ENCODE measurements at regions not wholly inside any gene's neighbourhood (a gene's known extent, or its start where the extent isn't known, plus 50 kb on each side); places are given as distances from the start of the nearest gene placed in this dataset.

DNA sequence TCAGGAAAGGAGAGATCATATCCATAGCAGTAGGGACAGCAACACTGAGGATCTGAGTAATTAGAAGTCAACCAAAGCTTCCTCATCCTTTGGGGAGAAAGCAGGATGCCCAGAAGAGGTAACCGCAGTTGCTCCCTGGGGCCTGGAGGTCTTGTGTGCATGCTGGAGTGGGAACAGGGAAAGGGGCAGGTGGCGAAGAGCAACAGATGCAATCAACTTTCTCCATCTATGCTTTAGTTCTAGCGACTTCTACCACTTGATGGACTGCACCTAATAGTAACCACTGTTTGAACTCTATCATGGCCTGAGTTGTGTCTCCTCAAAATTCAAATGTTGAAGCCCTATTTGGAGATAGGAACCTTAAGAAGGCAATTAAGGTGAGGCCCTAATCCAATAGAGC lies 503.8 kb downstream of the NPIPA7 start:
- 25% methylated on average over 3 of the region's 3 CpGs for WGBS, 2 experiments (ENCODE audit: low coverage in 1 of 2, low lambda C conversion rate in 2 of 2, missing lambda C conversion rate in 2 of 2)
- no peaks in the 10 kb centered on the region for H3K4me1 ChIP-seq (ENCODE audit: insufficient read depth)

DNA sequence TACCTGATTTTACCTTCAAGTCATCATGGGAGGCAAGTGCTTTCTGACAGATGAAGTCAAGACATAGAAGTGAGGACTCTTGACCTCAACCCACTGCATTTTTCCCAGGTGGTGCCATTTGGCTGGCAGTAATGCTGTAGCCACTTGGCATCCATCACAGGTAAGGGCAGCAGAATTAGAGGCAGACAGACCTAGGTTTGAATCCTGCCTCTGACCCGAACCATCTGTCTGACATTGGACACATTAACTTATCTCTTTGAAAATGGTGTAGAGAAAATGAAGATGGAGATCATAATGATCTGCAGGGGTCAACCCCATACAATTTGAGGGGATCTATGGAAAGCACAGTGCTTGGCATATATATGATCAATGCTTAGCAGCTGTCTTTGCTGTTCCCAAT lies 505.5 kb downstream of the NPIPA7 start:
- Histone ChIP-seq H4K20me1 (ENCODE audit: insufficient read depth) (no peaks in the 10 kb centered on the region), H2AFZ (no peak overlapping the region), H3K79me2 (ENCODE audit: insufficient read depth) (no peaks in the 10 kb centered on the region), H3K27ac (no peak overlapping the region), H3K9me2 (ENCODE audit: insufficient read depth) (no peaks in the 10 kb centered on the region), H3K9ac (no peak overlapping the region), H3K36me3 (ENCODE audit: low read depth) (no peaks in the 10 kb centered on the region), H3K4me2 (ENCODE audit: unreplicated experiment) (no peak overlapping the region), H3K4me1 (ENCODE audit: insufficient read depth) (no peaks in the 10 kb centered on the region), H3F3A (ENCODE audit: insufficient read depth) (no peaks in the 10 kb centered on the region), H3K27me3 (replicated peaks; ENCODE audit: insufficient read depth) (no peaks in the 10 kb centered on the region), H3K4me3 (no peak overlapping the region), H3K9me3 (ENCODE audit: low read depth) (no peaks in the 10 kb centered on the region)
- 13% methylated on average over 1 of the region's 1 CpG for WGBS, 2 experiments (ENCODE audit: low coverage in 1 of 2, low lambda C conversion rate in 2 of 2, missing lambda C conversion rate in 2 of 2)
- in situ Hi-C loops (cut with MboI): no loop called here
- TF ChIP-seq EZH2 (IDR thresholded peaks at IDR 0.05; ENCODE audit: insufficient read depth, poor library complexity, severe bottlenecking): no peak
- TF ChIP-seq EZH2phosphoT487 (IDR thresholded peaks at IDR 0.05; ENCODE audit: insufficient read depth, low read depth): no peak
- no peak for DNase-seq

More for the DNA sequence above, 503.8 kb downstream of the NPIPA7 start:
- H3K4me2 ChIP-seq (ENCODE audit: unreplicated experiment): no peak overlapping the region
- H2AFZ ChIP-seq: no peak overlapping the region
- H3K27me3 ChIP-seq (replicated peaks; ENCODE audit: insufficient read depth): no peaks in the 10 kb centered on the region
- H3K9me2 ChIP-seq (ENCODE audit: insufficient read depth): no peaks in the 10 kb centered on the region
- no peaks in the 10 kb centered on the region for H3F3A ChIP-seq (ENCODE audit: insufficient read depth)
- no peaks in the 10 kb centered on the region for H3K79me2 ChIP-seq (ENCODE audit: insufficient read depth)
- no peak for DNase-seq
- TF ChIP-seq EZH2phosphoT487 (IDR thresholded peaks at IDR 0.05; ENCODE audit: insufficient read depth, low read depth) (no peak), EZH2 (IDR thresholded peaks at IDR 0.05; ENCODE audit: insufficient read depth, poor library complexity, severe bottlenecking) (no peak)
- H3K9ac ChIP-seq: no peak overlapping the region
- in situ Hi-C loops (cut with MboI): no loop called here
- no peaks in the 10 kb centered on the region for H3K9me3 ChIP-seq (ENCODE audit: low read depth)
- no peaks in the 10 kb centered on the region for H3K36me3 ChIP-seq (ENCODE audit: low read depth)
- no peak overlapping the region for H3K27ac ChIP-seq
- H3K4me3 ChIP-seq: no peak overlapping the region
- H4K20me1 ChIP-seq (ENCODE audit: insufficient read depth): no peaks in the 10 kb centered on the region

DNA sequence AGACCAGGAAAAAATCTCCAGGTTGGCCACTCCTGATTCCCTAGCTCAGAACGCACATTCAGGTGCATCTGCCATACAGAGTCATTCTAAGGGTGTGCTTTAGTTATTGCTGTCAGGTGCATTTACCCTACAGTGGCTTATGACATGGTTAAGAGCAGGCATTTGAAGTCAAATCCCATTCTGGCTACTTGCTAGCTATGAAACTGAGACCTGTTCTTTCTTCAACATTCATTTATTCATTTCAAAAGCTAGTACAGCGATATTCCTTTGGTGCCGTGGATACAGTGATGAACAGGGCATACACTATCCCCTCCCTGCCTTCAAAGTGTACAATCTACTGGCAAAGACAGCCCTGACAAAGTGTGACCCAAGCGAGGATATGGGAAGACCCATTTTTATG lies 508.3 kb downstream of the NPIPA7 start:
- in situ Hi-C loops (cut with MboI): no loop called here
- H3K79me2 ChIP-seq (ENCODE audit: insufficient read depth): no peaks in the 10 kb centered on the region
- H3F3A ChIP-seq (ENCODE audit: insufficient read depth): no peaks in the 10 kb centered on the region
- H3K4me1 ChIP-seq (ENCODE audit: insufficient read depth): no peaks in the 10 kb centered on the region
- no peak overlapping the region for H3K9ac ChIP-seq
- H3K9me2 ChIP-seq (ENCODE audit: insufficient read depth): no peaks in the 10 kb centered on the region
- WGBS, 2 experiments (ENCODE audit: low coverage in 1 of 2, low lambda C conversion rate in 2 of 2, missing lambda C conversion rate in 2 of 2): 25 to 27% methylated on average over 4 of the region's 4 CpGs
- H2AFZ ChIP-seq: no peak overlapping the region
- no peaks in the 10 kb centered on the region for H3K27me3 ChIP-seq (replicated peaks; ENCODE audit: insufficient read depth)
- no peak overlapping the region for H3K4me2 ChIP-seq (ENCODE audit: unreplicated experiment)
- no peak for DNase-seq
- no peaks in the 10 kb centered on the region for H4K20me1 ChIP-seq (ENCODE audit: insufficient read depth)
- H3K27ac ChIP-seq: no peak overlapping the region
- no peaks in the 10 kb centered on the region for H3K9me3 ChIP-seq (ENCODE audit: low read depth)
- H3K36me3 ChIP-seq (ENCODE audit: low read depth): no peaks in the 10 kb centered on the region
- H3K4me3 ChIP-seq: no peak overlapping the region
- TF ChIP-seq EZH2phosphoT487 (IDR thresholded peaks at IDR 0.05; ENCODE audit: insufficient read depth, low read depth): no peak
- no peak for TF ChIP-seq EZH2 (IDR thresholded peaks at IDR 0.05; ENCODE audit: insufficient read depth, poor library complexity, severe bottlenecking)

DNA sequence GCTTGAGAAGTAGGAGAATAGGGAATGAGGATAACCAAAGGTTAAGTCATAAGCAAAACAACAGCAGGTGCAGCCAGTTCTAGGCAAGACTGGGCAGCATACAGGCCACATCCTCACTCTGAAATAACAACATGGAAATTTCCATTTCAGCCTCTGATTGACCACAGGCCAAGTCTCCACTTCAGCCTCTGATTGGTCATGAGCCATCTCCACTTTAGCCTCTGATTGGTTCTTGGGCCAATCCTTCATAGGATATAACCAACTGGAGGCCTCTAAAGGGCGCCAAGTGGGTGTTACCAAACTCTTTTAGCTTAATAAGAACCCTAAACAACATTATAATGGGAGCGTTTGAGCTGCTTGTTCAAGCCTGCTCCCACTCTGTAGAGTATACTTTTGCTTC lies 512.0 kb downstream of the NPIPA7 start:
- Histone ChIP-seq H4K20me1 (ENCODE audit: insufficient read depth) (no peaks in the 10 kb centered on the region), H3K79me2 (ENCODE audit: insufficient read depth) (no peaks in the 10 kb centered on the region), H2AFZ (no peak overlapping the region), H3F3A (ENCODE audit: insufficient read depth) (no peaks in the 10 kb centered on the region), H3K27me3 (replicated peaks; ENCODE audit: insufficient read depth) (no peaks in the 10 kb centered on the region), H3K9ac (no peak overlapping the region), H3K4me3 (no peak overlapping the region), H3K27ac (no peak overlapping the region), H3K4me1 (ENCODE audit: insufficient read depth) (no peaks in the 10 kb centered on the region), H3K4me2 (ENCODE audit: unreplicated experiment) (no peak overlapping the region), H3K9me3 (ENCODE audit: low read depth) (no peaks in the 10 kb centered on the region), H3K9me2 (ENCODE audit: insufficient read depth) (no peaks in the 10 kb centered on the region), H3K36me3 (ENCODE audit: low read depth) (no peaks in the 10 kb centered on the region)
- TF ChIP-seq EZH2phosphoT487 (IDR thresholded peaks at IDR 0.05; ENCODE audit: insufficient read depth, low read depth) (no peak), EZH2 (IDR thresholded peaks at IDR 0.05; ENCODE audit: insufficient read depth, poor library complexity, severe bottlenecking) (no peak)
- in situ Hi-C loops (cut with MboI): no loop called here
- 20 to 29% methylated on average over 2 of the region's 2 CpGs for WGBS, 2 experiments (ENCODE audit: low coverage in 1 of 2, low lambda C conversion rate in 2 of 2, missing lambda C conversion rate in 2 of 2)
- DNase-seq: no peak

DNA sequence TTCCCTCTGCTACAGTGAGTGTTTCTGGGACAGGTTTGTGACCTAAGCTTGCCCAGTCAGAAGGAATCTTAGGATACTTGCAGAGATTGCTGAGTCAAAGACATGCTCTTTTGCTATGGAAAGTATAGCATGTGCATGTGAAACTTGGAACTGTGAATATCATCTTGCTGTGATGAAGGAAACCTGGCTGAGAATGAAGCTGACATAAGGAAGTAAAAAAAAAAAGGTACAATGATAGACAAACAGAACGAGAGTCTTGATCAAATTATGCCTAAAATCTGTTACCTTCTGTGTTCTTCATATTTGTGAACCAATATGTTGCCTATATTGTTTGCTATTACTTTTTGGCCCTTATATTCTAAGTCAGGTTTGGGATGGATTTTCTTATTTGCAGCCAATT lies 525.7 kb downstream of the NPIPA7 start:
- H2AFZ ChIP-seq: no peak overlapping the region
- no peaks in the 10 kb centered on the region for H3K9me3 ChIP-seq (ENCODE audit: low read depth)
- H4K20me1 ChIP-seq (ENCODE audit: insufficient read depth): no peaks in the 10 kb centered on the region
- H3K36me3 ChIP-seq (ENCODE audit: low read depth): no peaks in the 10 kb centered on the region
- H3K79me2 ChIP-seq (ENCODE audit: insufficient read depth): no peaks in the 10 kb centered on the region
- 4 to 6% methylated on average over 1 of the region's 1 CpG for WGBS, 2 experiments (ENCODE audit: low coverage in 1 of 2, low lambda C conversion rate in 2 of 2, missing lambda C conversion rate in 2 of 2)
- no peak for DNase-seq
- in situ Hi-C loops (cut with MboI): no loop called here
- no peak overlapping the region for H3K4me2 ChIP-seq (ENCODE audit: unreplicated experiment)
- no peak overlapping the region for H3K9ac ChIP-seq
- H3K27me3 ChIP-seq (replicated peaks; ENCODE audit: insufficient read depth): no peaks in the 10 kb centered on the region
- no peaks in the 10 kb centered on the region for H3F3A ChIP-seq (ENCODE audit: insufficient read depth)
- no peaks in the 10 kb centered on the region for H3K9me2 ChIP-seq (ENCODE audit: insufficient read depth)
- TF ChIP-seq EZH2phosphoT487 (IDR thresholded peaks at IDR 0.05; ENCODE audit: insufficient read depth, low read depth) (no peak), EZH2 (IDR thresholded peaks at IDR 0.05; ENCODE audit: insufficient read depth, poor library complexity, severe bottlenecking) (no peak)
- no peak overlapping the region for H3K4me3 ChIP-seq
- no peaks in the 10 kb centered on the region for H3K4me1 ChIP-seq (ENCODE audit: insufficient read depth)
- H3K27ac ChIP-seq: no peak overlapping the region
